HUDEP-2 (cell line): ENCODE measurements at regions not wholly inside any gene's neighbourhood (a gene's known extent, or its start where the extent isn't known, plus 50 kb on each side); places are given as distances from the start of the nearest gene placed in this dataset.
"Not testable (repeated sequence)": the region's sequence is repeated elsewhere in the genome, so short reads cannot be mapped to it uniquely, and the experiment has no call there.

Experiments
- DNase-seq, 76 experiments: peaks; one replicate each; lab custom pipeline; 2025; ENCODE audit not compliant: unreplicated experiment in 76 of 76; lab: John Stamatoyannopoulos, UW

- DNase-seq: no peak
These were observed 621.9 kb upstream of the SPRY2 start for GRCh38 chr13:80962855-80963254.

GRCh38 chr13:80962173-80962572, 621.2 kb upstream of the SPRY2 start:
- no peak for DNase-seq

DNA sequence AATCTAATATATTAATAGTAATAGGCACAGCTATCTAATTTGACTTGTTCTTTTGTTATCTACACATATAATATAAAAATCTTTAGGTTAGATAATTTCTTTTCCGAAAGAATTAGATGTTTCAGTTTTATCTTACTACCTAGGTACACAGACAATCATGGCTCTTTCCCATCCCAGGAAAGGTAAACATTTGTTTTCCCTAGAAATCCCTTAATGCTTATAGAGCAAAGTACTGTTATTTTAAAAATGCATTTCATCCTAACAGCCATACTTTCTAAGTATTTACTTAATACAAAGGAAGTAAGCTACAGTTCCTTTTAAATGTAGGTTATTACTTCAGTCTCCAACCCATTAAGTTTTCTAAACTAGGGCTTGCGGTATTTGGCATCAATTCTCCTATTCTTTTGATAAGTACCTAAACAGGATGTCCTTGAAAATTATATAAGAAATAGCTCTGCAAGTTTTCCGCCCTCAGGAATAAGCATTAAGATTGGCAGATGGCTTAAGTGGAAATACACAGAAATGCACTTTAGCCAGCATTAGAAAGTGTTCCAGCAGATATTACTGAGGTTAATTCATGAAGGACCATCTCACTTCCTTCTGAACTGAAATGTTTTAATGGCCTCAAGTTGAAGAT, 616.2 kb upstream of the SPRY2 start:
- DNase-seq: no peak

- DNase-seq: no peak
These were observed 614.6 kb upstream of the SPRY2 start for GRCh38 chr13:80955501-80955900.

DNA sequence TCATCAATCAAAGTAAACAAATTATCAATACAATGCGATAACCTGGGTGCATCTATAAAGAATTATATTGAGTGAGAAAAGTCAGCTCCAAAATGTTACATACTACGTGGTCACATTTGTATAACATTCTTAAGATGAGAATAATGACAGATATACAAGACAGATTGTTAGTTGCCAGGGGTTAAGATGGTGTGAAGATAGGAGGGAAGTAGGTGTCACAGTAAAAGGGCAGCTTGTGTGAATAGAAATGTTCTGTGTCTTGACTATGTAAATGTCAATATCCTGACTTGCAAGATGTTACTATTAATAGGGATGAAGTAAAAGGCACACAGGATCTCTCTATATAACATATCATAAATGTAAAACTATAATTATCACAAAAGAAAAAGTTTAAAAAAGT, 611.2 kb upstream of the SPRY2 start:
- no peak for DNase-seq

GRCh38 chr13:80946008-80946802, 605.3 kb upstream of the SPRY2 start:
- no peak for DNase-seq

DNA sequence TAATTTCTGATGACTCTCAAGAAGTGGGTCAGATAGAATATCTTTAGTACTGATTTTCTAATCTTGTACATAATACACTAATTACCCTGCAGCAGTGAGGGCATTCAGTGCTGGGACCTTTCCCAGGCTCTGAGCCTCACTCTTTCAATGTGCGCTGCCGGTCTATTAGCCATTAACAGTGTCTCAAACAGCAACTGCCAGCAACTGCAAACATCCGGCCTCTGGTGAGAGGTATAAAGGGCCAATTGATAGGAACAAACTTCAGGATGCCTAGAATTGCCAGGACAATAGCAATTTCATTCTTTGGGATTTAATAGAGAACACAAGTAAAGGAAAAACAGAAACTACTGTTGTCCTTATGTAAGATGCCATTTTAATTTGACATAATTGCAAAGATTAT, 604.4 kb upstream of the SPRY2 start:
- DNase-seq: no peak

- DNase-seq: no peak
These were observed 598.7 kb upstream of the SPRY2 start for GRCh38 chr13:80939581-80939980.

GRCh38 chr13:80931766-80932165, 590.8 kb upstream of the SPRY2 start:
- DNase-seq: no peak

- no peak for DNase-seq
These were observed 590.2 kb upstream of the SPRY2 start for GRCh38 chr13:80931118-80931517.

GRCh38 chr13:80928241-80928640, 587.3 kb upstream of the SPRY2 start:
- no peak for DNase-seq

DNA sequence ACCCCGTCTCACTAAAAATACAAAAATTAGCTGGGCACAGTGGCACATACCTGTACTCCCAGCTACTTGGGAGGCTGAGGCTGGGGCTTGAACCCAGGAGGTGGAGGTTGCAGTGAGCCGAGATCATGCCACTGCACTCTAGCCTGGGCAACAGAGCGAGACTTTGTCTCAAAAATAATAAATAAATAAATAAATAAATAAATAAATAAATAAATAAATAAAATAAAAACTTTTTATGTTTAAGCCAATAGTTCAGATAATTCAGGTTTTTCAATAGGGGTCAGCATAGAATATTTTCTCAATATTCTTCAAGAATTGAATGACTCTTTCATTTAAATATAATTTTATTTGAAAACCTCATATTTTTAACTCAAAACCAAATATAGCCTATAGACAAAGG, 585.1 kb upstream of the SPRY2 start:
- DNase-seq: not testable (repeated sequence)

DNA sequence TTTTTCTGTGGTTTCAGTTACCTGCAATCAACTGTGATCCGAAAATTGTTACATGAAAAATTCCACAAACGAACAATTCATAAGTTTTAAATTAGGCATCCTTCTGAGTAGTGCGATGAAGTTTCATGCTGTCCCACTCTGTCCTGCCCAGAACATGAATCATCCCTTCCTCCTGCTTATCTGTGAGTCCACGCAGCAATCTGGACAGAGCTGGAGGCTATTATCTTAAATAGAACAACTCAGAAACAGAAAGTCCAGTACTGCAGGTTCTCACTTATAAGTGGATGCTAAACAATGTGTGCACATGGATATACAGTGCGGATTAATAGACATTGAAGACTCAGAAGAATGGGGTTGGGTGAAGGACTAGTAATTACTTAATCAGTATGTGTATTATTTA, 583.7 kb upstream of the SPRY2 start:
- peak in 26 of 76 experiments; percentile 0 to 63 (median 13) for DNase-seq

- no peak for DNase-seq
These were observed 583.0 kb upstream of the SPRY2 start for GRCh38 chr13:80923907-80924306.

DNA sequence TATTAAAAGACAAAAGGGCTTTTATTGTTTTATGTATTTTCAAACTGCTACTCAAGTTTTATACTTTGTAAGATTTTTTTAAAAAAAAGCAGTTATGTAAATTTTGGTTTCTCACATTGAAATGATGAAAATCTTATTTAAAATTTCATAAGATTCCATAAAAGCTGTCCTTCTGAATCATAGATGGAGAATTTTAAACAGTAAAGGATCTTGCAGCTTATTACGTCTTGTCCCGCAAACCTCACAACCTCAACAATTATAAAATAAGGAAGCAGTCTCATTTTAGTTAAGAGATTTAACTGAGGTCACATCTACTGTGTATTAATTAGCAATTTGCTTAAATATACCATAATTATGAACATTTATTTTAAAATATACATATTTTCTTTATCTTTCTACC, 581.0 kb upstream of the SPRY2 start:
- no peak for DNase-seq

- DNase-seq: no peak
These were observed 580.6 kb upstream of the SPRY2 start for GRCh38 chr13:80921541-80921940.

- no peak for DNase-seq
These were observed 565.9 kb upstream of the SPRY2 start for GRCh38 chr13:80906860-80907259.

DNA sequence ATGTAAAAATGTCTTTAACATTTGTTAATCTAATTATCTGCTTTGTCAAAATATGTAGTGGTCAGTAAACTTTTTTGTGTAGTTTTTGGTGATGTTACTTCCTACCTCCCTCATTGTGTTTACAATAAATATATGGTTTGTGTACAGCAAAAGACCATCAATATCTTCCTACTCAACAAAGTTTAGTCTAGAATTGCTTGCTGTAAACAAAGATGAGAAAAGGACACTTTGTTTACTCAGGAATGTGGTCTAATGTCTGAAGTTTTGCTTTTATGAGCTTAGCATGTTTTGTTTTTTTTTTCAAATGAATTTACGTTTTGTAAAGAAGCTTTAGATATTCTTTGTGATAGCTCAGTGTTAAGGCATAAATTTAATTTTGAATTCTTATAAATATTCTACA, 563.5 kb upstream of the SPRY2 start:
- no peak for DNase-seq

GRCh38 chr13:80903911-80904310, 563.0 kb upstream of the SPRY2 start:
- DNase-seq: no peak

DNA sequence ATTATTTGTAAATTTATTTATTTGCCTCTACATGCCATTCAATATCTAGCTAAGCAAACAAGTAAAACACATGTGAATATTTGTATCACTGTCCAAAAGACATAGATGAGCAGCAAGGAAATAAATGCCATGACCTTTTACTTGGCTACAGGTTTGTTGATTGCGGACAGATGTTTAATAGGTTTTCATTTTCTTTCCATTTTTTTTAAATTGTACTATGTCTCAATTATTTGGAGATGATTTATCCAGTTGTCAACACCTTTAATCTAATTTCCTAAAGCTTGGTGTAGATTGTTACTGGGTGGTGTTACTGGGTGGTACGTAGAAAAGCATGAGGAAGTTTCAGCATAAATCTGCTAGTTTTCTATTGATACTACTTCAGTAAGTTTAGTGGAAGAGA, 560.6 kb upstream of the SPRY2 start:
- no peak for DNase-seq

- no peak for DNase-seq
These were observed 560.2 kb upstream of the SPRY2 start for GRCh38 chr13:80901111-80901510.

DNA sequence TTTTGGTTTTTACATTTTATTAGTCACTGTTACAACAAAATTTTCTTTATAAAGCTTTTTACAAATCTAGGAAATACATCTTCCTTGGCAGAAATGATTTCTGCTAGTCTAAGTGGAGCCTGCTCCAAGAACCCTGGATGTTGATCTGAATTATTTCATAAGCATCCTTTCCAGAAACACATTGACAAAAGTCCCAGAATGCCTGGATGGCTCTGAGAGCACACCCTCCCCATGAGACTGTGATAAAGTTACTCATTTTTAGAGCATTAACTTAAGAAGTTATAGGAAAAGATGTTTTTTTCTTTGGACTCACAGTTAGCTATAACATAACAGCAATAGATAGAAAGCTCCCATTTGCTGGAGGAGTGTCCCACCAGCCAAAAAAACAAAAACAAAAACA, 559.6 kb upstream of the SPRY2 start:
- DNase-seq: no peak
